ENCODE measurements at regions not wholly inside any gene's neighbourhood (a gene's known extent, or its start where the extent isn't known, plus 50 kb on each side); places are given as distances from the start of the nearest gene placed in this dataset.

- Mint-ChIP-seq H3K4me3 (no peak overlapping the region), H3K27ac (no peak overlapping the region), H3K9me3 (peaks cover 14% of the 10 kb centered on the region), H3K27me3 (ENCODE audit: insufficient read depth) (peaks cover 46% of the 10 kb centered on the region), H3K4me1 (peaks cover 3% of the 10 kb centered on the region), H3K36me3 (ENCODE audit: low read depth) (no peaks in the 10 kb centered on the region)
- Histone ChIP-seq H3K36me3 (ENCODE audit: control insufficient read depth, insufficient read depth, low read length) (no peaks in the 10 kb centered on the region), H3K27ac (ENCODE audit: low read depth, low read length) (no peak overlapping the region), H3K9ac (ENCODE audit: extremely low read depth, low read length, poor library complexity, severe bottlenecking) (no peak overlapping the region), H3K27me3 (ENCODE audit: control insufficient read depth, insufficient read depth, low read length, poor library complexity, severe bottlenecking) (peaks cover 8% of the 10 kb centered on the region), H3K4me1 (ENCODE audit: control insufficient read depth, insufficient read depth, low read length) (peaks cover 4% of the 10 kb centered on the region), H3K9me3 (ENCODE audit: control insufficient read depth, low read length) (peaks cover 5% of the 10 kb centered on the region), H3K4me3 (ENCODE audit: low read length) (no peak overlapping the region)
- 95 to 97% methylated on average over 3 of the region's 3 CpGs for WGBS, 2 experiments (ENCODE audit: insufficient coverage in 1 of 2, insufficient read length in 1 of 2)
- DNase-seq, result no peak
- TF ChIP-seq CTCF (conservative IDR thresholded peaks at IDR 0.05), result no peak
Measured at GRCh38 chr6:99137314-99137713, 189.6 kb upstream of the FBXL4 start.

- no peaks in the 10 kb centered on the region for H3K36me3 ChIP-seq (ENCODE audit: control insufficient read depth, insufficient read depth, low read length)
- Mint-ChIP-seq H3K4me3 (no peak overlapping the region), H3K27me3 (ENCODE audit: insufficient read depth) (peaks cover 44% of the 10 kb centered on the region), H3K27ac (no peak overlapping the region), H3K4me1 (peaks cover 11% of the 10 kb centered on the region), H3K36me3 (ENCODE audit: low read depth) (no peaks in the 10 kb centered on the region), H3K9me3 (peaks cover 10% of the 10 kb centered on the region)
- H3K4me3 ChIP-seq (ENCODE audit: low read length), result no peak overlapping the region
- H3K27ac ChIP-seq (ENCODE audit: low read depth, low read length), result no peak overlapping the region
- no peak overlapping the region for H3K9ac ChIP-seq (ENCODE audit: extremely low read depth, low read length, poor library complexity, severe bottlenecking)
- WGBS, 2 experiments (ENCODE audit: insufficient coverage in 1 of 2, insufficient read length in 1 of 2), result 89 to 100% methylated on average over 2 to 3 of the region's 3 CpGs
- H3K9me3 ChIP-seq (ENCODE audit: control insufficient read depth, low read length), result peaks cover 5% of the 10 kb centered on the region
- DNase-seq, result no peak
- H3K4me1 ChIP-seq (ENCODE audit: control insufficient read depth, insufficient read depth, low read length), result peaks cover 12% of the 10 kb centered on the region
- peaks cover 8% of the 10 kb centered on the region for H3K27me3 ChIP-seq (ENCODE audit: control insufficient read depth, insufficient read depth, low read length, poor library complexity, severe bottlenecking)
- no peak for TF ChIP-seq CTCF (conservative IDR thresholded peaks at IDR 0.05)
Measured at GRCh38 chr6:99136488-99136887, 188.7 kb upstream of the FBXL4 start.

- no peak for DNase-seq
- no peaks in the 10 kb centered on the region for H3K36me3 ChIP-seq (ENCODE audit: control insufficient read depth, insufficient read depth, low read length)
- peaks cover 12% of the 10 kb centered on the region for H3K4me1 ChIP-seq (ENCODE audit: control insufficient read depth, insufficient read depth, low read length)
- Mint-ChIP-seq H3K4me1 (peaks cover 20% of the 10 kb centered on the region), H3K9me3 (no peaks in the 10 kb centered on the region), H3K36me3 (ENCODE audit: low read depth) (no peaks in the 10 kb centered on the region), H3K27ac (no peak overlapping the region), H3K27me3 (ENCODE audit: insufficient read depth) (peaks cover 57% of the 10 kb centered on the region), H3K4me3 (no peak overlapping the region)
- H3K4me3 ChIP-seq (ENCODE audit: low read length), result no peak overlapping the region
- no peak overlapping the region for H3K27ac ChIP-seq (ENCODE audit: low read depth, low read length)
- no peak for TF ChIP-seq CTCF (conservative IDR thresholded peaks at IDR 0.05)
- WGBS, 2 experiments (ENCODE audit: insufficient coverage in 1 of 2, insufficient read length in 1 of 2), result 96 to 100% methylated on average over 1 to 4 of the region's 4 CpGs
- H3K9ac ChIP-seq (ENCODE audit: extremely low read depth, low read length, poor library complexity, severe bottlenecking), result no peak overlapping the region
- peaks cover 22% of the 10 kb centered on the region for H3K27me3 ChIP-seq (ENCODE audit: control insufficient read depth, insufficient read depth, low read length, poor library complexity, severe bottlenecking)
- no peaks in the 10 kb centered on the region for H3K9me3 ChIP-seq (ENCODE audit: control insufficient read depth, low read length)
Measured at GRCh38 chr6:99132026-99132635, 184.4 kb upstream of the FBXL4 start.

All from endodermal cell (in vitro differentiated cells).